ENCODE measurements at regions not wholly inside any gene's neighbourhood (a gene's known extent, or its start where the extent isn't known, plus 50 kb on each side); places are given as distances from the start of the nearest gene placed in this dataset.

DNA sequence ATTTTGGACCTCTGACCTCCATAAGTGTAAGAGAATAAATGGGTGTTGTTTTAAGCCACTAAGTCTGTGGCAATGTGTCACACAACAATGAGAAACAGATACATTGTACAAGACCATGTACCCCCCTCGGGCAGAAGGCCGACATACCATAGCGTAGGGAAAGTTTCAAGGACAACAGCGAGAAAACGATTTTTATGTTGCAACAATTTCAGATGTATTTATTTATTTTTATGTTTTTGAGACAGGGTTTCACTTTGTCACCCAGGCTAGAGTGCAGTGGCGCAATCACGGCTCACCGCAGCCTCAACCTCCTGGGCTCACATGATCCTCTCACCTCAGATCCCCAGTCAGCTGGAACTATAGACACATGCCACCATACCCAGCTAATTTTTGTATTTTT, 136.4 kb upstream of the NCOR2 start:
- TF ChIP-seq, protein P1, sequence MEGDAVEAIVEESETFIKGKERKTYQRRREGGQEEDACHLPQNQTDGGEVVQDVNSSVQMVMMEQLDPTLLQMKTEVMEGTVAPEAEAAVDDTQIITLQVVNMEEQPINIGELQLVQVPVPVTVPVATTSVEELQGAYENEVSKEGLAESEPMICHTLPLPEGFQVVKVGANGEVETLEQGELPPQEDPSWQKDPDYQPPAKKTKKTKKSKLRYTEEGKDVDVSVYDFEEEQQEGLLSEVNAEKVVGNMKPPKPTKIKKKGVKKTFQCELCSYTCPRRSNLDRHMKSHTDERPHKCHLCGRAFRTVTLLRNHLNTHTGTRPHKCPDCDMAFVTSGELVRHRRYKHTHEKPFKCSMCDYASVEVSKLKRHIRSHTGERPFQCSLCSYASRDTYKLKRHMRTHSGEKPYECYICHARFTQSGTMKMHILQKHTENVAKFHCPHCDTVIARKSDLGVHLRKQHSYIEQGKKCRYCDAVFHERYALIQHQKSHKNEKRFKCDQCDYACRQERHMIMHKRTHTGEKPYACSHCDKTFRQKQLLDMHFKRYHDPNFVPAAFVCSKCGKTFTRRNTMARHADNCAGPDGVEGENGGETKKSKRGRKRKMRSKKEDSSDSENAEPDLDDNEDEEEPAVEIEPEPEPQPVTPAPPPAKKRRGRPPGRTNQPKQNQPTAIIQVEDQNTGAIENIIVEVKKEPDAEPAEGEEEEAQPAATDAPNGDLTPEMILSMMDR (IDR thresholded peaks at IDR 0.05; ENCODE audit: low read depth, low read length, poor library complexity, severe bottlenecking) = no peak
- TF ChIP-seq EZH2phosphoT487 (IDR thresholded peaks at IDR 0.05; ENCODE audit: borderline replicate concordance, low read length) = no peak

All from DOHH2 (cell line).